ENCODE measurements at regions not wholly inside any gene's neighbourhood (a gene's known extent, or its start where the extent isn't known, plus 50 kb on each side); places are given as distances from the start of the nearest gene placed in this dataset.

DNA sequence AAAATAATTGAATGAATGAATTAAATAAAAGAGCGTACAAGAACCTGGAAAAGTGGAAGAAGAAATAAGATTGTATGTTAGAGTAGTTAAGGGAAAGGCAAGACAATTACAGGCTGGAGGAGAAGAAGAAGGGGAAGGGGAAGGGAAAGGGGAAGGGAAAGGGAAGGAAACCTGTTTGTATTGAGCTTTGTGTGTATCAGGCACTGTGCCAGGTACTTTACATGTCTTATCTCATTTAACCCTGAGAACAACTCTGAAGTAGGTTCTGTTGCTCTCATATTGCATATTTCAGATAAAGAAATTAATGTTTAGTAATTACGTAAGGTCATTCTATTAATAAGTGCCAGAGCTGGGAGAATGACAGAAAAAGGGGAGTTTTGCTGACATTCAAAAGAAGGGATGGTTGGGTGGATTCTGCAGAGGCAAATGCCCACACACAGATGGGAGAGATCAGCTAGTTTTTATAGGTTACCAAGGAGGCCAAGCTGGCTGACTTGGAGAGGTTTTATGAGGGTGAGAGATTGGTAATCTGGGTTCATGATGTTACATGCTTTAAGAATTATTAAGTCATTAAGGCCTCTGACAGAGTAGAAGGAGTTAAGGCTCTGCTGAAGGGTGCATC is 92.3 kb upstream of the LCORL start:
- TF ChIP-seq, protein P1, sequence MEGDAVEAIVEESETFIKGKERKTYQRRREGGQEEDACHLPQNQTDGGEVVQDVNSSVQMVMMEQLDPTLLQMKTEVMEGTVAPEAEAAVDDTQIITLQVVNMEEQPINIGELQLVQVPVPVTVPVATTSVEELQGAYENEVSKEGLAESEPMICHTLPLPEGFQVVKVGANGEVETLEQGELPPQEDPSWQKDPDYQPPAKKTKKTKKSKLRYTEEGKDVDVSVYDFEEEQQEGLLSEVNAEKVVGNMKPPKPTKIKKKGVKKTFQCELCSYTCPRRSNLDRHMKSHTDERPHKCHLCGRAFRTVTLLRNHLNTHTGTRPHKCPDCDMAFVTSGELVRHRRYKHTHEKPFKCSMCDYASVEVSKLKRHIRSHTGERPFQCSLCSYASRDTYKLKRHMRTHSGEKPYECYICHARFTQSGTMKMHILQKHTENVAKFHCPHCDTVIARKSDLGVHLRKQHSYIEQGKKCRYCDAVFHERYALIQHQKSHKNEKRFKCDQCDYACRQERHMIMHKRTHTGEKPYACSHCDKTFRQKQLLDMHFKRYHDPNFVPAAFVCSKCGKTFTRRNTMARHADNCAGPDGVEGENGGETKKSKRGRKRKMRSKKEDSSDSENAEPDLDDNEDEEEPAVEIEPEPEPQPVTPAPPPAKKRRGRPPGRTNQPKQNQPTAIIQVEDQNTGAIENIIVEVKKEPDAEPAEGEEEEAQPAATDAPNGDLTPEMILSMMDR (IDR thresholded peaks at IDR 0.05 in 4 of 5, conservative IDR thresholded peaks at IDR 0.05 in 1 of 5) = no peak
- TF ChIP-seq POLR2A (IDR thresholded peaks at IDR 0.05) = no peak

Measured in gastrocnemius medialis (tissue), 4 donors.